Testis (tissue), 2 donors: ENCODE measurements at regions not wholly inside any gene's neighbourhood (a gene's known extent, or its start where the extent isn't known, plus 50 kb on each side); places are given as distances from the start of the nearest gene placed in this dataset.

Source experiments
- DNase-seq: peaks from one replicate; pipeline ENCODE4 v3.0.0-alpha.2; 2019
- H3K27ac ChIP-seq, 2 donors: fragments of 200-600 bp; sonication (generic); one replicate each; pipeline ENCODE4 v1.5.1; 2019
- H3K27me3 ChIP-seq: fragments of 200-600 bp; sonication (generic); one replicate; pipeline ENCODE4 v1.5.1; 2019
- H3K36me3 ChIP-seq: fragments of 200-600 bp; sonication (generic); one replicate; pipeline ENCODE4 v1.5.1; 2017; ENCODE audit warnings: low read depth; ENCODE audit errors: missing control alignments
- H3K4me1 ChIP-seq: fragments of 200-600 bp; sonication (generic); one replicate; pipeline ENCODE4 v1.5.1; 2019
- H3K4me3 ChIP-seq, 2 donors: fragments of 200-600 bp; sonication (generic); one replicate each; pipeline ENCODE4 v1.5.1; 2017 to 2019
- H3K9me3 ChIP-seq: fragments of 200-600 bp; sonication (generic); one replicate; pipeline ENCODE4 v1.5.1; 2017
- POLR2A ChIP-seq: fragments of 450-650 bp; IDR thresholded peaks from one replicate; pipeline ENCODE4 v1.6.1; 2017; ENCODE audit warnings: antibody characterized with exemption, mild to moderate bottlenecking, moderate library complexity
- WGBS, 2 donors: methylation state at CpG; one replicate each; pipeline ENCODE4 v1.1.5; 2018; 5-methylcytosine and 5-hydroxymethylcytosine counted together
- intact Hi-C: fragments of 100-400 bp; cut with DNase I; formaldehyde crosslinking; loops from one replicate; pipeline ENCODE4 v1.15.1; 2023; ENCODE audit warnings: low total_unique reads
- TF ChIP-seq, protein P1 (sequence below), 3 experiments: fragments of 450-650 bp in 2 of 3; fragments of 200-600 bp in 1 of 3; sonication (generic) in 1 of 3; IDR thresholded peaks; one replicate each; pipeline ENCODE4 v1.5.1; 2016 to 2019; ENCODE audit warnings: antibody characterized with exemption in 3 of 3, mild to moderate bottlenecking in 2 of 3, moderate library complexity in 1 of 3

DNA sequence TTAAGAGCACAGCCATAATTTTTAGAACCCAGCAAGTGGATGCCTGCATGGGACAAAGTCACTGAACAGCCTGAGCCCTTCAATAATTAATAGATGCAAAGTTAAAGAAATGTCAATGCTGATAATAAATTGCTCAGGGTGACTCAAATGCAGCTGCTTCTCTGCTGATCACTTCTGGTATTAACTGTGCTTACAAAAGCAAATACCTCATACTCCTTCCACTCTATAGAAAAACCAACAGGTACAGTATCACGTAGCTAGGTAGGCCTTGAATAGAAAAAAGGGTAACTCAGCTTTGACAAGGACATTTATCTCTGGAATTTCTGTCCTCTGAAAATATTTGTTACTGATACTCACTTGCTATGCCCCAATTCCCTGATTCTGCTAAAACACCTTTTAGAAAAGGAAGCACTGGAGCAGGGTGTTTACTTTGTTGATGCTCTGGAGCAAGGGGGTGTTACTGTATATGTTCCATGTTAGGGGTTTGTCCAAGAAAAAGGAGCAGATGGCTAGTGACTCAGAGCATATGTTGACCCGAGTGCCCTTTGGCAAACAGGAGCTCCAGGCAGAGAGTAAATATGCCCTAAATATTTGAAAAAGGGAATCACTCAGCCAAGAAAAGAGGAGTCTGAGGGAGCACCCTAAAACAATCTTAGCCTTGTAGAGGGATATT lies 59.1 kb upstream of the RTN4 start:
- 74 to 81% methylated on average over 2 of the region's 2 CpGs for WGBS, 2 donors
- TF ChIP-seq POLR2A: no peak
- TF ChIP-seq, protein P1, sequence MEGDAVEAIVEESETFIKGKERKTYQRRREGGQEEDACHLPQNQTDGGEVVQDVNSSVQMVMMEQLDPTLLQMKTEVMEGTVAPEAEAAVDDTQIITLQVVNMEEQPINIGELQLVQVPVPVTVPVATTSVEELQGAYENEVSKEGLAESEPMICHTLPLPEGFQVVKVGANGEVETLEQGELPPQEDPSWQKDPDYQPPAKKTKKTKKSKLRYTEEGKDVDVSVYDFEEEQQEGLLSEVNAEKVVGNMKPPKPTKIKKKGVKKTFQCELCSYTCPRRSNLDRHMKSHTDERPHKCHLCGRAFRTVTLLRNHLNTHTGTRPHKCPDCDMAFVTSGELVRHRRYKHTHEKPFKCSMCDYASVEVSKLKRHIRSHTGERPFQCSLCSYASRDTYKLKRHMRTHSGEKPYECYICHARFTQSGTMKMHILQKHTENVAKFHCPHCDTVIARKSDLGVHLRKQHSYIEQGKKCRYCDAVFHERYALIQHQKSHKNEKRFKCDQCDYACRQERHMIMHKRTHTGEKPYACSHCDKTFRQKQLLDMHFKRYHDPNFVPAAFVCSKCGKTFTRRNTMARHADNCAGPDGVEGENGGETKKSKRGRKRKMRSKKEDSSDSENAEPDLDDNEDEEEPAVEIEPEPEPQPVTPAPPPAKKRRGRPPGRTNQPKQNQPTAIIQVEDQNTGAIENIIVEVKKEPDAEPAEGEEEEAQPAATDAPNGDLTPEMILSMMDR (IDR thresholded peaks at IDR 0.05): no peak
- no peak overlapping the region for H3K27ac ChIP-seq
- no peak for DNase-seq
- intact Hi-C loops: no loop called here
- no peaks in the 10 kb centered on the region for H3K27me3 ChIP-seq
- H3K36me3 ChIP-seq: no peaks in the 10 kb centered on the region
- peaks cover 7% of the 10 kb centered on the region for H3K4me1 ChIP-seq
- no peak overlapping the region for H3K4me3 ChIP-seq
- no peaks in the 10 kb centered on the region for H3K9me3 ChIP-seq

GRCh38 chr2:55108456-55109160 lies 58.4 kb upstream of the RTN4 start:
- TF ChIP-seq, protein P1 (IDR thresholded peaks at IDR 0.05): no peak
- TF ChIP-seq POLR2A: no peak
- Histone ChIP-seq H3K27me3 (no peaks in the 10 kb centered on the region), H3K36me3 (no peaks in the 10 kb centered on the region), H3K9me3 (no peaks in the 10 kb centered on the region), H3K4me1 (peaks cover 7% of the 10 kb centered on the region), H3K27ac (no peak overlapping the region), H3K4me3 (no peak overlapping the region)
- intact Hi-C loops: no loop called here
- 66% methylated on average over 7 of the region's 7 CpGs for WGBS, 2 donors
- DNase-seq: no peak

DNA sequence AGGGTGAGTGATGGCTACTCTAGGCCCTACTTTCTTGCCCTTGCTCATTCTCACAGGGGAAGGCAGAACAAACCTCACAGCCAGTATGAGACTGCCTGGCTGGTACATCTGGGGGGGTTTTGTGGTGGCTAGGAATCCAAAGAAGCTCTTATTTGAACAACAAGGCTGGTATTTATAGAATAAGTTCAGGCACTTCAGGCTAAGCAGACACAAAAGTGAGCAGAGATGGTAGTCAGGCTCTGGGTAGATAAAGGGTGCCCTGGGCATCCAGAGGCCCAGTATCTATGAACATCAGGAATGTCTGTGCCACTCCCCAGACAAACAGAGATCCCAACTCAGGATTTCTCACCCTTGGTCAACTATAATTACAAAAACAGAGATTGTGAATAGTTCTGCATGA lies 57.2 kb upstream of the RTN4 start:
- Histone ChIP-seq H3K4me1 (peaks cover 6% of the 10 kb centered on the region), H3K36me3 (no peaks in the 10 kb centered on the region), H3K4me3 (no peak overlapping the region), H3K9me3 (no peaks in the 10 kb centered on the region), H3K27me3 (no peaks in the 10 kb centered on the region), H3K27ac (no peak overlapping the region)
- TF ChIP-seq, protein P1 (IDR thresholded peaks at IDR 0.05): no peak
- TF ChIP-seq POLR2A: no peak
- DNase-seq: no peak
- intact Hi-C loops: no loop called here

- 90% methylated on average over 1 of the region's 1 CpG for WGBS, 2 donors
- Histone ChIP-seq H3K9me3 (no peaks in the 10 kb centered on the region), H3K36me3 (no peaks in the 10 kb centered on the region), H3K4me1 (no peaks in the 10 kb centered on the region), H3K4me3 (no peak overlapping the region), H3K27me3 (no peaks in the 10 kb centered on the region), H3K27ac (no peak overlapping the region)
- no peak for DNase-seq
- intact Hi-C loops: no loop called here
- TF ChIP-seq POLR2A: no peak
- TF ChIP-seq, protein P1 (IDR thresholded peaks at IDR 0.05): no peak
Measured at GRCh38 chr2:55106148-55106547, 55.9 kb upstream of the RTN4 start.

DNA sequence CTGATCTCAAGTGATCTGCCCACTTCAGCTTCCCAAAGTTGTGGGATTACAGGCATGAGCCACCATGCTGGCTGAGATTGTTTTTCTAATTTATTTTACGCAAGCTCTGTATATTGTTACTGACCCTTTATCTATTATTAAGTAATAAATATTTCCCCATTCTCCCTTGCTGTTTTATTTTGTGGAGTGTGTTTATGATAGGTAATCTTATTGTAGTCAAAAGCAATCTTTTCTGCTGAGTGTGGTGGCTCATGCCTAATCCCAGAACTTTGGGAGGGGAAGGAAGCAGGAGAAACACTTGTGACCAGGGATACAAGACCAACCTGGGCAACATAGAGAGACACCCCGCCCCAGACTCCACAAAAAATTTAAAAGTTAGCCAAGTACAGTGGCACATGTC lies 55.2 kb upstream of the RTN4 start:
- intact Hi-C loops: no loop called here
- DNase-seq: no peak
- TF ChIP-seq POLR2A: no peak
- TF ChIP-seq, protein P1 (IDR thresholded peaks at IDR 0.05): no peak
- Histone ChIP-seq H3K27ac (no peak overlapping the region), H3K9me3 (no peaks in the 10 kb centered on the region), H3K36me3 (no peaks in the 10 kb centered on the region), H3K4me3 (no peak overlapping the region), H3K27me3 (no peaks in the 10 kb centered on the region), H3K4me1 (no peaks in the 10 kb centered on the region)
- 91 to 92% methylated on average over 2 of the region's 2 CpGs for WGBS, 2 donors
